HepG2 (cell line): ENCODE measurements at regions not wholly inside any gene's neighbourhood (a gene's known extent, or its start where the extent isn't known, plus 50 kb on each side); places are given as distances from the start of the nearest gene placed in this dataset.

ENCODE experiments used
- MAFF ChIP-seq: IDR thresholded peaks from 2 replicates; pipeline ENCODE4 v1.6.1; 2011; ENCODE audit warnings: low read depth, low read length, improper control_type of control experiment
- PRDM15 ChIP-seq: sonication (generic); formaldehyde crosslinking; IDR thresholded peaks from 2 replicates; pipeline ENCODE4 v1.4.0; 2020; ENCODE audit warnings: missing genetic modification reagents
- RAD21 ChIP-seq: fragments of 450-650 bp; formaldehyde crosslinking; IDR thresholded peaks from 2 replicates; pipeline ENCODE4 v1.5.0; 2020; ENCODE audit warnings: mild to moderate bottlenecking
- REL ChIP-seq: sonication (generic); formaldehyde crosslinking; conservative IDR thresholded peaks from 2 replicates; pipeline ENCODE4 v1.8.0; 2022; ENCODE audit warnings: mild to moderate bottlenecking, missing genetic modification reagents, moderate library complexity
- SP2 ChIP-seq: sonication (generic); formaldehyde crosslinking; IDR thresholded peaks from 2 replicates; pipeline ENCODE4 v1.5.1; 2020; ENCODE audit warnings: mild to moderate bottlenecking, missing genetic modification reagents

- TF ChIP-seq RAD21 (CRISPR knock-in tag), result no peak
- TF ChIP-seq SP2 (CRISPR knock-in tag), result no peak
- no peak for TF ChIP-seq REL (CRISPR knock-in tag)
- TF ChIP-seq MAFF, result no peak
- TF ChIP-seq PRDM15 (CRISPR knock-in tag), result no peak
These were observed 402.3 kb upstream of the RGMA start for GRCh38 chr15:93491291-93491690.
